GM18868 (cell line): ENCODE measurements at regions not wholly inside any gene's neighbourhood (a gene's known extent, or its start where the extent isn't known, plus 50 kb on each side); places are given as distances from the start of the nearest gene placed in this dataset.

ENCODE experiments used
- ATAC-seq: cut with Tn5 transposase; IDR thresholded peaks from one replicate; pipeline ENCODE4 v1.9.1; 2021; ENCODE audit warnings: mild to moderate bottlenecking, moderate library complexity; ENCODE audit not compliant: unreplicated experiment

DNA sequence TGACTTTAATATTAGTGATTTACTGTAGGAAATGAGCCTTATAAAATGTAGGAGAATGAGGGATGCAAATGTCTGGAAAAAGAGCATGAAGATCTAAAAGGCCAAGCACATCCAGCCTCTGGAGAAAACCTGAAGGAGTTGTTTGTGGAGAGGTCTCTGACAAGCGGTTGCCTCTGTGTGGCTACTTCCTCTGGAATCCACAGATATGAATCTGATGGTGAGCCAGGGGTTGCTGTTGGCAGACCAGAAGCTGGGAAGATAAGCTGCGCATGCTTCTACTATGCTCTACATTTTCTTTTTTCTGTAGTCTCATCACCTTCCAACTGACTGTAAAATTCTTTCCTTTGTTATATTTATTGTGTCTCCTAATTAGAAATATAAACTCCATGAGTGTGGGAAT, 248.6 kb downstream of the OLFM3 start:
- ATAC-seq: no peak
